SH-SY5Y (cell line): ENCODE measurements at regions not wholly inside any gene's neighbourhood (a gene's known extent, or its start where the extent isn't known, plus 50 kb on each side); places are given as distances from the start of the nearest gene placed in this dataset.

Experiments
- GATA2 ChIP-seq: IDR thresholded peaks from 2 replicates; pipeline ENCODE4 v1.6.1; 2011; ENCODE audit warnings: mild to moderate bottlenecking, low read depth, low read length
- GATA3 ChIP-seq: IDR thresholded peaks from 2 replicates; pipeline ENCODE4 v1.6.1; 2011; ENCODE audit warnings: low read depth, mild to moderate bottlenecking, low read length, moderate library complexity

DNA sequence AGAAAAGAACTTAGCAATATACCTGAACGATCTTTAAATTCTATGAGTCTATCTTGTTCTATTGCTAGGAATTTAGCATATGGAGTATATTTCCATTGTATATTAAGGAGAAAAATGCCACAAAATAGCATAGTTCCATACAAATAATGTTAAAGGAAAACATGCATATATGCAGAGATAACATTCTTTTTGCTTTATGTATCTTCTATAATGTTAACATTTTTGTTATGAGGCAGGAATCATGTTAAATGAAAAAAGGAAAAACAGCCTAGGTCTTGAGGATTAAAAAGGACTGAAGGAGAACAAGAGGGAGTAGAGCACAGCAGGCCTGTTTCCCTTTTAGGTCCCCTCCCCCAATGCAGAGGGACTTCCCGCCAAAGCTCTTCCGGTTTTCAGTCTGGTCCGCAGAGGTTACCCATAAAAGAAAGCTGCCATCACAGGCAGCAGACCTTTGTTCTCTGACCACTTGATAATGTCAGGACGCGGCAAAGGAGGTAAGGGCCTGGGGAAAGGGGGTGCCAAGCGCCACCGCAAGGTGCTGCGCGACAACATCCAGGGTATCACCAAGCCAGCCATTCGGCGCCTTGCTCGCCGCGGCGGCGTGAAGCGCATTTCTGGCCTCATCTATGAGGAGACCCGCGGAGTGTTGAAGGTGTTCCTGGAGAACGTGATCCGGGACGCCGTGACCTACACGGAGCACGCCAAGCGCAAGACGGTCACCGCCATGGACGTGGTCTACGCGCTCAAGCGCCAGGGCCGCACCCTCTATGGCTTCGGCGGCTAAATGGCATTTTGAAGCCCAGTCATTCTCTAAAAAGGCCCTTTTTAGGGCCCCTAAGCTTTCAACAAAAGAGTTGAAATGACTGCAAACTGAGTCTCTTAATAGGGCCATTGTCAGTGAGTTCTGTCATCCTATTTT, 108.4 kb upstream of the PRSS16 start:
- TF ChIP-seq GATA2 (no peak), GATA3 (no peak)
